GM18517 (cell line): ENCODE measurements at regions not wholly inside any gene's neighbourhood (a gene's known extent, or its start where the extent isn't known, plus 50 kb on each side); places are given as distances from the start of the nearest gene placed in this dataset.

ENCODE experiments used
- ATAC-seq: cut with Tn5 transposase; IDR thresholded peaks from one replicate; pipeline ENCODE4 v1.9.1; 2021; ENCODE audit warnings: mild to moderate bottlenecking, moderate library complexity; ENCODE audit not compliant: unreplicated experiment

GRCh38 chr11:128269466-128269865 lies 317.9 kb downstream of the ETS1 start:
- ATAC-seq, result no peak

DNA sequence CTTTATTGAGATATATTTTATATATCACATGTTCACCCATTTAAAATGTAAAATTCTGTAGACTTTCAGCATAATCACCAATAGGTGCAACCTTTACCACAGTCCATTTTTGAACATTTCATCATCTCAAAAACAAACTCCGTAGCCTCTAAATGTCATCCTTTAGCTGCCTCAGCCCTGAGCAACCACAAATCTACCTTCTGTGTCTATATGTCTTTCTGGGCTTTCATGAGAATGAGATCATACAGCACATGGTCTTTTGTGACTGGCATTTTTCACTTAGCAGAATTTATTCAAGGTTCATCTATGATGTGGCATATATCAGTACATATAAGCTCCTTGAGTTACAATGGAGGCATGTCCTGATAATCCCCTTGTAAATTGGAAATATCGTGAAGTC lies 320.5 kb downstream of the ETS1 start:
- ATAC-seq, result no peak

GRCh38 chr11:128262463-128263345 lies 324.7 kb downstream of the ETS1 start:
- no peak for ATAC-seq

- ATAC-seq, result no peak
These were observed 326.3 kb downstream of the ETS1 start for GRCh38 chr11:128261011-128261421.

- no peak for ATAC-seq
These were observed 327.0 kb downstream of the ETS1 start for GRCh38 chr11:128260398-128260797.

DNA sequence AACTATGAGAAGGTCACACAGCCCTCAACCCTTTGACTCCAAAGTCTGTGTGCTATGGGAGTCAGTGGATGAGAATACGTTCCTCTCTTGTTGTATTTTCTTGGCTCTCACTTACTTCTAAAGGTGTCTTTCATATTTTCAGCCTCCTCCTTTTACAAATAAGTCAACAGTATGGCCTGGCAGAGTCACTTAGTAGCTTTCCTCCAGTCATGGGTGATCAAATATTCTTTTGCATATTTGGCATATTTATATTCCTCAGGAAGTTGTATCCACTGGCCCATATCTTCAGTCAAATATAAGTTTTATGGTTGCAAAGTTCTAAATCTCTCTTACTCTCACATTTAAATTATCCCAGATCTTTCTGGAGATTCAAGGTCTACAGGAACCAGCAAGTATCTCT lies 327.5 kb downstream of the ETS1 start:
- no peak for ATAC-seq

- no peak for ATAC-seq
These were observed 332.4 kb downstream of the ETS1 start for GRCh38 chr11:128254941-128255340.

DNA sequence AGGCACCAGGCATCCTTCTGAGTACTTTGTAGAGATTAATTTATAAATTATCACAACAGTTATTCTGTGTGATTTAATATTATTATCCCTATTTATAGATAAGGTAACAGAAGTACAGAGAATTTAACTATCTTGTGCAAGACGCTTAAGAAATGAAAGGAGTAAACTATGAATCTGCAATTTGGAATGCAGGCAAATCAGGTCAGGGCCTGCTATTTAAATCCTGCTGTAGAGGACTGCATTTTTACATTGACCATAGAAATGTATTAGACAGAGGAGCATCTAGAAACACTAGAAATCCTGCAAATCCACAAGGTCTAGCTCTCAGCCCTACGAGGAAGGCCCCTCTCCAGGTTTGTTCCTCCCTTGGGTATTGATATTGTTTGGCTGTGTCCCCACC lies 336.2 kb downstream of the ETS1 start:
- ATAC-seq, result no peak

DNA sequence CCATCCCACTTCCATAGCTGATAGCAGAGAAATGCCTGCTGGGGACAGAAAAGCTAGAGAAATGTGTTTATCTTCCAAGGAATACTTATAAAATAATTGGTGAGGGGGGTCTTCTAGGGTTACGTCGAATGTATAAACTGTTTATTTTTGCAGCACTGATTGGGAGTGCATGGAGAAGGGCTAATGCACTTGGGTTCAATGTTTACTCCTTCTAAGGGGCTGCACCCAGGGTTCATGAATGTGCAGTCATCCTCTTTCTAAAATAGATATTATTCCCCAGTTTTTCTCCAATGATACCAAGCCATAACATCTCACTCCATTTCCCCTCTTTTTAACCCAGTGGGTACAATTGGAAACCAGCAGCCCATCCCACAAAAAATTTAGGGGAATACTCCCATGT lies 336.9 kb downstream of the ETS1 start:
- no peak for ATAC-seq

DNA sequence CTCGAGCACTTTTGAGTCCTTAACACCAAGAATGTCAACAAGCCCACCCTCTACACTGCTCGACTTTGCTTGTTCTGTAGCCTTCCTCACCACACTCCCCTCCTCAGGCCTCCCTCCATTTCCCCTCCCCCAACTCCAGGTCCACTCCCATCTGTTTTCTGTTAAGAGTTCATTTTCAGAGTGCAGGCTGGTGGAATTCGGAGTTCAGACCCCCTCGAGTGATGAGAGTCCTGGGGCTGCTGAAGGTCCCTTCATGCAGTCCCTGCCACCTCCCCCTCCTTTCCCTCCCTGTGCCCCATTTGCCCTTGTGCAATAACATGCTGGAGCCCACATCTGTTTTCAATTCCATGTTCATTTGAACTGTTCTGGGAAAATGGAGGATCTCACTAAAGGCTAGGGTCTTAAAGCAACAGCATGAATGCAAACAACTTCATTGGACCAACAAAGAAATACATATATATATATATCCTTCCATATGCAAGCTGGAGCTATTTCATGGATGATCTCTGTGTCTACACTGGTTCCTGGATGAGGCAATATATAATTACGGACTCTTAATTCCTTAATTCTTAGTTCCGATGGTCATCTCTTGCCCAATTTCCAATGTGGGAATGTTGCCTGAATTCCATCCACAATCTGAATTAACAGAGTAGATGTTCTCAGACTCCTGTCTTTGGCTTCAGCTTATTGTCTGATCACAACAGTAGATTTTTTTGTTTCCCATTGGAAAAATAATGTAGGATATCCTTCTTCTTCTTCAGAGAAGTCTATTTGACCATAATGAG lies 340.4 kb downstream of the ETS1 start:
- no peak for ATAC-seq

DNA sequence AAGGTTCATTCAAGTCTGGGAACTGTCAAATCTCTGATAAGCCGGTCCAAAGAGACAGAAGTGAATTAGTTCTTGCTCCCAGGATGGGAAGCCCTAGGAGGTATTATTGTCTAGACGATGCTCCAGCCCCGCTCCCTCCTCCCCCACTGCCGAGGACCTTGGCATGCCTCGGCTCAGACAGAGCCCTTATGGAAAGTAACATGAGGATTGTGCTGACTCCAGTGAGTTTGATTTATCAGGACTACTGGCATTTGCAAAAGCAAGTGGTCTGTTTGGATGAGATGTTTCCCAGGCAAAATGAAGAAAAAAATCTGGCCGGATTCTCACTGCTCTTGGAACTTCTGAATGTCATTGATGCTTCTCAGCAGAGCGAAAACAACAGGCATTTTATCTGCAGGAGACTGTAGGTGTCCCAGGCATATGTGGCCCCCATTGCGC lies 341.0 kb downstream of the ETS1 start:
- no peak for ATAC-seq

DNA sequence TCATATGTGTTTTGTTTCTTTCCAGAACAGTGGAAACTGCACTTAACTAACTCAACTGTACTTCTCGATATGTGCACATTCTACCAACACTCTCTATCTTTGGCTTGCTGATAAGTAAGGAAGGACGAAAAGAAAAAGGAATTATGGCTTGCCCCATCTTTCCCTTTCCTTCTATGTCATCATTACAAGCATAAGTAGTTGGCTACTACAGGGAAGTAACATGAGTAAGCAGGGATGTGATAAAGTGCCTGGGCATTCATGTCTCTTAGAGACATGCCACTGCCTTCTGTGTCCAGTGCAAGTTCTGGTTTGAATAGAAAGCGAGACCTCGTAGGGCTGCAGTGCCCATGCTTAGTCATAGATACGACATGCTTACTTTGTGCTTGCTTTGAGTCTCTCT lies 342.5 kb downstream of the ETS1 start:
- ATAC-seq, result no peak

DNA sequence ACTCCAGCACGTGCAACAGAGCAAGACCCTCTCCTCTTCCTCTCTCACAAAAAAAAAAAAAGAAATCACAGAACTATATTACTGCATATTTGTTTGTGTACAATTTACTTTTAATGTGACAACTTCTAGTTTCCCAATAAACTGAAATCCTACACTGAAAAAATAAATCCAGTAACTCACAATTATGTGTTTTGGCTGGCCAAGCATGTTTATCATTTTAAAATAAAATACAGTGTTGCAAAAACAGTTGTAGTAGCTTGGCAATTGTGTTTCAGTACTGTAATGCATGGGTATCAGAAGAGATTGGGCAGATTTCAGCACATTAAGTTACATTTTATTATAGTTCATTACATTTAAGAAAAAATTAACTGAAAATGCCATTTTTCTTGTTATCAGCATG lies 344.9 kb downstream of the ETS1 start:
- no peak for ATAC-seq

DNA sequence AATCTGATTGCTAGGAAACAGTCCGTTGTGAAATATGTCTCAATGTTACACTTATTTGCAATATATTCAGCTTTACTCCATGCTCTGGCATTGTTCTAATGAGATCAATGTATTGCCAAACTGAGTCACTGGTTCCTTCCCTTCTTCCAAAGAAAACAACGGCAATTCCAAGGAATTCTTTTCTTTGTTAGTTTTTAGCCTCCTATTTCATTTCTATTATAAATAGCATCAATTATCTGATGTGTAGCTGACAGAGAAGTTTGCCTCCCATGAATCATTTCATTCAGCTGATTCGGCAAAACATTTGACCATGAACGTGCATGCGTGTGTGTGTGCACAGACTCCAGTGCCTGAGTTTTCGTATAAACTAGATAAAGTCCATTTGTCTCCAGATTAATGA lies 346.8 kb downstream of the ETS1 start:
- ATAC-seq, result no peak

GRCh38 chr11:128239306-128239705 lies 348.1 kb downstream of the ETS1 start:
- ATAC-seq, result no peak

GRCh38 chr11:128238521-128239265 lies 348.7 kb downstream of the ETS1 start:
- ATAC-seq, result no peak

DNA sequence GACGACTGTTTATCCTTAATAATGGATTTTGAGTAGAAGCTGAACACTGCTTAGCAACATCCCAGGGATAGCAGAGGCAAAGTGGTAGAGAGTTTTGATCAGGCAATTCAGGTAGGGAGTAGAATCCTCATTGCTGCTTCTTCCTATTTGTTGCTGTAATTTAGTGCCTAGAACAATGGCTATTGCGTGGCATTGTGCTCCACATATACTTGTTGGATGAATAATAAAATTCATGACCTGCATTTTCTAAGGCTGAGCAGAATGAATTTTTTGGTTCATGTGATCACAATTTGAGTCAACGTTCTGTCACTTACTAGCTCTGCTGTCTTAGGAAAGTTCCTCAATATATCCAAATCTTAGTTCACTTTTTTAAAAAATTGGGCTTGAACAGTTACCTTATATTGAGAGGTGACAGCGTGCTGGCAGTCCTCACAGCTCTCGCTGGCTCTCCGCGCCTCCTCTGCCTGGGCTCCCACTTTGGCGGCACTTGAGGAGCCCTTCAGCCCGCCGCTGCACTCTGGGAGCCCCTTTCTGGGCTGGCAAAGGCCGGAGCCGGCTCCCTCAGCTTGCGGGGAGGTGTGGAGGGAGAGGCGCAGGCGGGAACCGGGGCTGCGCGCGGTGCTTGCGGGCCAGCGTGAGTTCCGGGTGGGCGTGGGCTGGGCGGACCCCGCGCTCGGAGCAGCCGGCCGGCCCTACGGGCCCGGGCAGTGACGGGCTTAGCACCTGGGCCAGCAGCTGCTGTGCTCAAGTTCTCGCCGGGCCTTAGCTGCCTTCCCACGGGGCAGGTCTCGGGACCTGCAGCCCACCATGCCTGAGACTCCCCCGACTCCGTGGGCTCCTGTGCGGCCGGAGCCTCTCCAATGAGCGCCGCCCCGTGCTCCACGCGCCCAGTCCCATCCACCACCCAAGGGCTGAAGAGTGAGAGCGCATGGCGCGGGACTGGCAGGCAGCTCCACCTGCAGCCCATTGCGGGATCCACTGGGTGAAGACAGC lies 350.6 kb downstream of the ETS1 start:
- no peak for ATAC-seq

- no peak for ATAC-seq
These were observed 351.4 kb downstream of the ETS1 start for GRCh38 chr11:128235958-128236357.

DNA sequence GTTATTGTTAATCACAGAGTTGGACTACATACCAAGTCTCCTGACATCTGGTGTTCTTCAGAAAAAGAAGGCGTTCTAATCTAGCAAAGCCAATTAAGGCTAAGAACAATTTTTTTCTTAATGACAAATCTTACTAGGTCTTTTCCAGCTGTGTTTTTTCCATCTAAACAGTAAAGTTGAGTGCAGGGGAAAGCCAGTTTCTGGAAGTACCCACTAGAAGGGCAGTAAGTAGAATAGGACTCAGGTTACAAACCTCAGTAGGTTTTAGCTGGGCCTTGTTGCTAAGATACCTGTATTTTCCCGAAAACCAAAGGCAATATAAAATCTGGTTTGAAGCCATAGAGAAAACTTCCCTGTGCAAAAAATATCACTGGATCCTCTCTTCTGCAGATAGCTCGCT lies 351.9 kb downstream of the ETS1 start:
- ATAC-seq, result no peak

GRCh38 chr11:128234143-128234542 lies 353.2 kb downstream of the ETS1 start:
- no peak for ATAC-seq
